GM20000 (cell line): ENCODE measurements at regions not wholly inside any gene's neighbourhood (a gene's known extent, or its start where the extent isn't known, plus 50 kb on each side); places are given as distances from the start of the nearest gene placed in this dataset.

ENCODE experiments used
- DNase-seq: peaks from one replicate; pipeline ENCODE4 v3.0.0; 2012; ENCODE audit warnings: low spot score
- TF ChIP-seq, protein P1 (sequence below): IDR thresholded peaks from 2 replicates; pipeline ENCODE4 v1.5.1; 2012; ENCODE audit warnings: mild to moderate bottlenecking, control low read depth; ENCODE audit errors: extremely low read depth, missing control alignments

DNA sequence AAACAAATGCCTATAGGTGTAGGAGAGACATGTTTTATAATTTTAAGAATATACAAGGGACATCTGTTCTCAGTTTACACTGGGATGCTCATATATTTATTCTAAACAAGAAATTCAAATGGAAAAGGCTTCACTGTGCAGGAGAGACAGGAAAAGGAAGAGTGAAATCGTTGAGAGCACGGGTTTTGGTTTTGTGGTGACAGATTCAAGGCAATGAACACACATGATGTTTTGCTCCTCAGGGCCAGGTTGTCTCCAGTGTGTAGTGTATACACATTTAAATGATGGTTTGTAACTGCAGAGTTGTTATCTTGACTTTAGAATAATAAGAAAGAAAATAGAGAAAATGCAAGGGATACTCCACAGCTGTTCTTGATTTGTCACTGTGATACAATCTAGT is 73.7 kb downstream of the S1PR1 start:
- TF ChIP-seq, protein P1, sequence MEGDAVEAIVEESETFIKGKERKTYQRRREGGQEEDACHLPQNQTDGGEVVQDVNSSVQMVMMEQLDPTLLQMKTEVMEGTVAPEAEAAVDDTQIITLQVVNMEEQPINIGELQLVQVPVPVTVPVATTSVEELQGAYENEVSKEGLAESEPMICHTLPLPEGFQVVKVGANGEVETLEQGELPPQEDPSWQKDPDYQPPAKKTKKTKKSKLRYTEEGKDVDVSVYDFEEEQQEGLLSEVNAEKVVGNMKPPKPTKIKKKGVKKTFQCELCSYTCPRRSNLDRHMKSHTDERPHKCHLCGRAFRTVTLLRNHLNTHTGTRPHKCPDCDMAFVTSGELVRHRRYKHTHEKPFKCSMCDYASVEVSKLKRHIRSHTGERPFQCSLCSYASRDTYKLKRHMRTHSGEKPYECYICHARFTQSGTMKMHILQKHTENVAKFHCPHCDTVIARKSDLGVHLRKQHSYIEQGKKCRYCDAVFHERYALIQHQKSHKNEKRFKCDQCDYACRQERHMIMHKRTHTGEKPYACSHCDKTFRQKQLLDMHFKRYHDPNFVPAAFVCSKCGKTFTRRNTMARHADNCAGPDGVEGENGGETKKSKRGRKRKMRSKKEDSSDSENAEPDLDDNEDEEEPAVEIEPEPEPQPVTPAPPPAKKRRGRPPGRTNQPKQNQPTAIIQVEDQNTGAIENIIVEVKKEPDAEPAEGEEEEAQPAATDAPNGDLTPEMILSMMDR, result no peak
- DNase-seq, result no peak

DNA sequence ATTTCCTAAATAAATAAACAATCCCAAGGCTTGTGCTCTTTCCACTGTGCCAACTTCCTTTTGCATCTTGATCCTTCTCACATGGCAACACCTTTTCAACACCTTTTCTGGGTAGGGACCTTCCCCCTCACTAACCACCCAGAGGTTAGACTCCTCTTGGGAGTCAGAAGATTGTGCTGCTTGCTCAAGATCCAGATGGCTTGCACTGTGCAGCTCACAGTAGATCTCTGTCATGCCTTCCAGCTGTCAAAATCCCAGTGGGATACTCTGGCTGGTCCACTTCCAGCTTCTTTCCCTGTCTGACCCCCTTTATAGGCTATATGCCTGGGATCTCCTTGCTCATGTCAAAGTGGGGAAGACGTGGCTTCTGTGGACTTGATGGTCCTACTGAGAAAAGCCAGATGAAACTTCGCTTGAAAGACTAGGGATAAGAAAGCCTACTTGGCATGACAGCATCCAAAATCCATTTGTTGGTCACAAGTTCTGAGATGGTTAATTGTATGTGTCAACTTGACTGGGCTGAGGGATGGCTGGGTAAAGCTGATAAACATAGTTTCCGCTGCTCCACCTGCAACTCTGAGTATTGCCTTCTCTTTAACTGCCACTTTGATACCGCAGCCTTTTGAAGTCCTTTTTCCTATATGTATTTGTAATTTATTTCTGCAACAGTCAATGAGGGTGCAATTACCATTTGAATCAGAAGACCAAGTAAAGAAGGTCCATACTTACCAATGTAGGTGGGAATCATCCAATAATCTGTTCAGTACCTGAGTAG is 74.5 kb downstream of the S1PR1 start:
- no peak for DNase-seq
- TF ChIP-seq, protein P1, result no peak

DNA sequence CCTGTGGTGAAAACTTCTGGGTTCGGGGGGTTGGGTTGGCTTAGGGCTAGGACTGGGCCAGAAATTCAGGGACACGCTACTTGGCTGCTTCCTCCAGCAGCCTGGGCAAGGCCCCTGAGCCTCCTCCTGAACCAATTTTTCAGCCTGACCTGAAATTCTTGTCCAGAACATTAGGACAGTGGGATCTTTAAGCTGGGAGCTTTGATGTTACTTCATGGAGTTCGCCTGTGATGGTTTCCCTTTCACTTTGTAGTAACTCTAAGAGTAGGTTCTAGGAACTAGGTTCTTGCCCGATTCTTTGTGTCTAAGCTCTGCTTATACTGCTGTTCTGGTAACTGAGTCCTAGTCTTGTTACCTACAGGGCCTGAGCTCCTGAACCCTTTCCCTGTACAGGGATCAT is 75.3 kb downstream of the S1PR1 start:
- DNase-seq, result no peak
- TF ChIP-seq, protein P1, result no peak

DNA sequence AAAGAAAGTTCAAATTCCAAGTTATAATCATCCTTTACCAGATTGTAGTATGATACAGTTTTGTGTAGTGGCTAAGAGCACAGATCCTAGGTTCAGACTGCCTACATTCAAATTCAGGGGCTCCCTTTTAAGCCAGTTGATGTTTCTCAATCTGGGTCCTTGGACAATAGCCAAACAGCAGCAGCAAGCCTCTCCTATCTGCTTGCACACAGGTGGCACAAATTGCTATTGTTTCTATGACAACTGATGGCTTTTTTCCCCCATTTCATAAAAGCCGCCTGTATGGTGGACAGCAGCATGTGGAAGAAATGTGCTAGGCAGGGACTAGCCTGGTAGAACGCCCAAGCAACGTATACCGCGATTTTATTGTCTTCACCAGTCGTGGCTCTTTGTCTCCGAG is 76.5 kb downstream of the S1PR1 start:
- TF ChIP-seq, protein P1, result no peak
- DNase-seq, result no peak

DNA sequence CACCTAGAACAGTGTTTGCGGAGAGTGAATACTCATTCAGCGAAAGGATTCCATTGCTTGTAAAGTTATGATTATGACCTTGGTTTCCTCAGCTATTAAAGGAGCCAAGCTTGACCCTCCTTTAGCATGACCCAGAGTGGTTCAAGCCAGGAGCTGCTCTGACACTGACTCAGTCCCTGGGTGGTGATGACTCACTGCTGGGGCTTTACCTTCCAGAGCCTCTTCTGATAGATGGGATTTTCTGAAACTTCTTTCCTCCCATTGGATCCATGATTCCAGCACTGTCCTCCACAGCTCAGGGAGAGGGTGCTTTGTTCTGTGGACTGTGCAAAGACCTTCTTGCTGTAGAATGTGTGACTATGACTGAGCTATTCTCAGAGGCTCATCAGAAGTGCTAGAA is 77.4 kb downstream of the S1PR1 start:
- no peak for DNase-seq
- TF ChIP-seq, protein P1, result no peak

DNA sequence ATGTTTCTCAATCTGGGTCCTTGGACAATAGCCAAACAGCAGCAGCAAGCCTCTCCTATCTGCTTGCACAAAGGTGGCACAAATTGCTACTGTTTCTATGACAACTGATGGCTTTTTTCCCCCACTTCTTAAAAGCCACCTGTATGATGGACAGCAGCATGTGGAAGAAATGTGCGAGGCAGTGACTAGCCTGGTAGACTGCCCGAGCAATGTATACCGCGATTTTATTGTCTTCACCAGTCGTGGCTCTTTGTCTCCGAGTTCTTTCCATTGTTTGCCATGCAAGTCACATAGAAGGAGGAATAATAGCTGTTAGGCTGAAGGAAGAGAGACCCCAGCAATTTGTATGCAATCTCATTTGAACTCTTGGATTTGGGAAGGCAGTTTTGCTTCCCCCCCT is 79.4 kb downstream of the S1PR1 start:
- TF ChIP-seq, protein P1, result no peak
- no peak for DNase-seq

DNA sequence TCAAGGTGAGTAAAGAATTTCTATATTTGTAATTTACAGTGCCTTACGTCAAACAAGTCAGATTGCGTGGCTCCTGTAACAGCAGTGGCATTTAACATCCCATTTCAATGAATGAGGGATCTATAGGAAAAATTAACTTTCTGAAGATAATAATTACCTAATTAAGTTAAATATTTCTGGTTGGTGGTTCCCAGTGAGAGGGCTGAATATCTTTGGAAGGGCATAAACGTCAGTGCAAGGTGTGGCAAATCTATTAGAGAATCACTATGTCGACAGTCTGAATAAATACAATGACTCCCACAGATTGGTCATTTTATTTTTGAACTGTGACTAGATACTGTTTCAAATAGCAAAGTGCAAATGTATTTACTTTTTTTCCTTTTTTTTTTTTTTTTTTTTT is 80.0 kb downstream of the S1PR1 start:
- TF ChIP-seq, protein P1, result no peak

More for the DNA sequence above, 80.0 kb downstream of the S1PR1 start:
- DNase-seq, result no peak
